Heart right ventricle (tissue), 16 donors: ENCODE measurements at regions not wholly inside any gene's neighbourhood (a gene's known extent, or its start where the extent isn't known, plus 50 kb on each side); places are given as distances from the start of the nearest gene placed in this dataset.
"Not testable (repeated sequence)": the region's sequence is repeated elsewhere in the genome, so short reads cannot be mapped to it uniquely, and the experiment has no call there.

Experiments used
- ATAC-seq, 8 donors: fragments of 200-7000 bp; cut with Tn5 transposase; one replicate each; pipeline ENCODE4 v1.9.1; 2020; ENCODE audit warnings: mild to moderate bottlenecking in 8 of 8, moderate library complexity in 8 of 8, moderate number of reproducible peaks in 1 of 8
- DNase-seq, 2 donors: peaks; one replicate each; pipeline ENCODE4 v3.0.0-alpha.2; 2020
- H3K27ac ChIP-seq, 10 donors: fragments of 200-600 bp; sonication (generic) in 2 of 10; one replicate each; pipeline versions ENCODE4 v1.5.0 to v1.8.0; 2020 to 2022; ENCODE audit warnings: mild to moderate bottlenecking in 3 of 10
- H3K27me3 ChIP-seq, 7 donors: fragments of 200-600 bp; one replicate each; pipeline ENCODE4 v1.8.0; 2021 to 2022; ENCODE audit warnings: mild to moderate bottlenecking in 2 of 7
- H3K36me3 ChIP-seq, 9 donors: fragments of 200-600 bp; sonication (generic) in 1 of 9; one replicate each; pipeline versions ENCODE4 v1.5.0 to v1.8.0; 2020 to 2022; ENCODE audit warnings: mild to moderate bottlenecking in 2 of 9
- H3K4me1 ChIP-seq, 9 donors: fragments of 200-600 bp; sonication (generic) in 1 of 9; one replicate each; pipeline versions ENCODE4 v1.5.0 to v1.8.0; 2020 to 2022; ENCODE audit warnings: mild to moderate bottlenecking in 4 of 9
- H3K4me3 ChIP-seq, 10 donors: fragments of 200-600 bp; sonication (generic) in 2 of 10; one replicate each; pipeline versions ENCODE4 v1.5.0 to v1.8.0; 2020 to 2022; ENCODE audit warnings: mild to moderate bottlenecking in 7 of 10, moderate library complexity in 2 of 10
- H3K9me3 ChIP-seq, 11 donors: fragments of 200-600 bp in 10 of 11; sonication (generic) in 2 of 11; one replicate each; pipeline versions ENCODE4 v1.5.0 to v1.8.0; 2013 to 2022; ENCODE audit warnings: mild to moderate bottlenecking in 2 of 11, control low read depth in 1 of 11, moderate library complexity in 1 of 11
- CTCF ChIP-seq, 9 donors: fragments of 200-600 bp; sonication (generic) in 2 of 9; IDR thresholded peaks; one replicate each; pipeline versions ENCODE4 v1.5.0 to v1.8.0; 2021 to 2022; ENCODE audit warnings: antibody characterized with exemption in 9 of 9, mild to moderate bottlenecking in 5 of 9, moderate library complexity in 1 of 9
- WGBS, 2 donors: extraction: QIAGEN DNeasy Blood & Tissue Kit; methylation state at CpG; one replicate each; pipeline ENCODE4 v1.1.7; 2013; ENCODE audit warnings: inconsistent platforms in 1 of 2; 5-methylcytosine and 5-hydroxymethylcytosine counted together
- intact Hi-C, 10 donors: fragments of 100-400 bp; cut with DNase I; formaldehyde crosslinking; loops; one replicate each; pipeline versions ENCODE4 v1.11.1 to v1.14.2; 2022
- donor health status: Arrhythmogenic right ventricular cardiomyopathy.
- donor health status: ischemic (EF 13 %, LVEDD 7.1; RV severe dilation, severe dysfunction).
- donor health status: healthy with polysubstance abuse.
- donor health status: DM: no; HTN: yes; CAD: no.
- donor health status: DM: no; HTN: no; CAD: no.
- donor health status: ischemic (EF 25% LVEDD 6.9; RV normal size, moderate dysfunction).
- donor health status: ischemic (EF 25% LVEDD 5.7; RV mildly dilated, moderate dysfunction).
- donor health status: healthy.
- donor health status: DM: yes; HTN: yes; CAD: no.
- donor health status: Ischemic cardiomyopathy.
- donor health status: ischemic (EF 35%, LVEDD 5.7; RV mildly dilated, moderate dysfunction).
- donor health status: nonischemic (EF 11% LVEDD 7.7; RV severe dilation, severe dysfunction).
- donor health status: DM: yes; HTN: yes; CAD: no.
- donor health status: PGD.
- donor health status: ischemic (EF 29% LVEDD 5.4; RV normal size, mild dysfunction).
- donor health status: nonischemic (EF 23%, LVEDD 6.1; RV moderate dilation, normal function).

- Histone ChIP-seq H3K4me1 (peaks cover 0 to 6% (median 0%) of the 10 kb centered on the region in 9 donors), H3K36me3 (peaks cover 3 to 100% (median 87%) of the 10 kb centered on the region in 9 donors), H3K27me3 (no peaks in the 10 kb centered on the region), H3K27ac (no peak overlapping the region), H3K4me3 (no peak overlapping the region), H3K9me3 (peaks cover 0 to 100% (median 52%) of the 10 kb centered on the region in 11 donors)
- no peak for ATAC-seq
- intact Hi-C loops, result loop anchor here in 1 of 10 donors (10.0 kb wide), 1 partner anchor 119 kb away; no protein-coding TSS in a partner anchor
- no peak for DNase-seq
- no peak for TF ChIP-seq CTCF (IDR thresholded peaks at IDR 0.05)
- 88 to 92% methylated on average over 5 of the region's 5 CpGs for WGBS, 2 donors
Measured at GRCh38 chr15:25094066-25094465, 139.3 kb downstream of the SNRPN start.

GRCh38 chr15:25094519-25094918, 139.7 kb downstream of the SNRPN start:
- intact Hi-C loops, result loop anchor here in 1 of 10 donors (10.0 kb wide), 1 partner anchor 120 kb away; no protein-coding TSS in a partner anchor
- Histone ChIP-seq H3K27ac (no peak overlapping the region), H3K4me1 (peaks cover 0 to 6% (median 0%) of the 10 kb centered on the region in 9 donors), H3K36me3 (peaks cover 3 to 100% (median 91%) of the 10 kb centered on the region in 9 donors), H3K27me3 (no peaks in the 10 kb centered on the region), H3K4me3 (no peak overlapping the region), H3K9me3 (peaks cover 0 to 100% (median 57%) of the 10 kb centered on the region in 11 donors)
- no peak for ATAC-seq
- WGBS, 2 donors, result 90 to 92% methylated on average over 5 of the region's 5 CpGs
- no peak for TF ChIP-seq CTCF (IDR thresholded peaks at IDR 0.05)
- DNase-seq, result no peak

GRCh38 chr15:25095179-25095578, 140.4 kb downstream of the SNRPN start:
- H3K36me3 ChIP-seq, result peaks cover 0 to 100% (median 91%) of the 10 kb centered on the region in 9 donors
- peaks cover 0 to 6% (median 0%) of the 10 kb centered on the region in 9 donors for H3K4me1 ChIP-seq
- no peak for TF ChIP-seq CTCF (IDR thresholded peaks at IDR 0.05)
- ATAC-seq (no peak), DNase-seq (no peak)
- intact Hi-C loops, result loop anchor here in 1 of 10 donors (10.0 kb wide), 1 partner anchor 120 kb away; no protein-coding TSS in a partner anchor
- peaks cover 0 to 100% (median 58%) of the 10 kb centered on the region in 11 donors for H3K9me3 ChIP-seq
- no peaks in the 10 kb centered on the region for H3K27me3 ChIP-seq
- WGBS, 2 donors, result 60 to 67% methylated on average over 2 of the region's 2 CpGs
- H3K27ac ChIP-seq, result no peak overlapping the region
- H3K4me3 ChIP-seq, result no peak overlapping the region

GRCh38 chr15:25099966-25100365, 145.2 kb downstream of the SNRPN start:
- H3K27ac ChIP-seq, ATAC-seq, H3K4me3 ChIP-seq, H3K27me3 ChIP-seq, DNase-seq, H3K4me1 ChIP-seq: not testable (repeated sequence)
- intact Hi-C loops, result loop anchor here in 1 of 10 donors (10.0 kb wide), 1 partner anchor 125 kb away; no protein-coding TSS in a partner anchor
- WGBS, 2 donors, result 85 to 89% methylated on average over 8 of the region's 8 CpGs
- H3K9me3 ChIP-seq, result peaks cover 0 to 100% (median 31%) of the 10 kb centered on the region in 11 donors
- H3K36me3 ChIP-seq, result peaks cover 0 to 100% (median 86%) of the 10 kb centered on the region in 9 donors

GRCh38 chr15:25106209-25106608, 151.4 kb downstream of the SNRPN start:
- no peak for DNase-seq
- no peak overlapping the region for H3K4me3 ChIP-seq
- no peak overlapping the region for H3K27ac ChIP-seq
- H3K36me3 ChIP-seq, result peaks cover 0 to 100% (median 90%) of the 10 kb centered on the region in 9 donors
- 51 to 52% methylated on average over 1 of the region's 1 CpG for WGBS, 2 donors
- ATAC-seq, result no peak
- H3K9me3 ChIP-seq, result peaks cover 0 to 100% (median 32%) of the 10 kb centered on the region in 11 donors
- intact Hi-C loops, result no loop called here
- H3K27me3 ChIP-seq, result no peaks in the 10 kb centered on the region
- no peak for TF ChIP-seq CTCF (IDR thresholded peaks at IDR 0.05)
- H3K4me1 ChIP-seq, result no peaks in the 10 kb centered on the region
